ENCODE measurements at regions not wholly inside any gene's neighbourhood (a gene's known extent, or its start where the extent isn't known, plus 50 kb on each side); places are given as distances from the start of the nearest gene placed in this dataset.

DNA sequence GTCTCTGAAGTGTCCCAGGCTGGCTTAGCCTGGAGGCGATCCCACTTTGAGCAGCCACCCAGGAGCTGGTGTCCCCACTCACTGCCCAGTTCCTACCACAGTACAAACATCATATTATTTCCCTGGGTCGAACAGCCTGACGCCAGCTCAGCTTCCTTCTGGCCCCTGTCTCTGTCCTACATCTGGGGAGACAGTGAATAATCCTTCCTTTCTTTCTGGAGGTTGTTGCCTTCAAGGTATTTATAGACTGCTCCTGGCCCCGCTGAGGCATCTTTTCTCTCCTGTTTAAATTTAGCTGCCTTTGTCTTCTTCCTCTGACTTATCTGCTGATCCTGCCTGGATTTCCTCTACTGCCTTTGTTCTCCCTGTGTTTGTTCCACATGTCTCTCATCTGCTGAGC, 56.8 kb upstream of the LRRC55 start:
- no peak overlapping the region for H3K4me3 ChIP-seq (ENCODE audit: low read depth, low read length)
- no peak for TF ChIP-seq CTCF (IDR thresholded peaks at IDR 0.05; ENCODE audit: low read depth, low read length, missing control alignments)
- no peak for DNase-seq (ENCODE audit: low read depth)
- in situ Hi-C loops (cut with HindIII; ENCODE audit: low sequenced_read_pairs): no loop called here

DNA sequence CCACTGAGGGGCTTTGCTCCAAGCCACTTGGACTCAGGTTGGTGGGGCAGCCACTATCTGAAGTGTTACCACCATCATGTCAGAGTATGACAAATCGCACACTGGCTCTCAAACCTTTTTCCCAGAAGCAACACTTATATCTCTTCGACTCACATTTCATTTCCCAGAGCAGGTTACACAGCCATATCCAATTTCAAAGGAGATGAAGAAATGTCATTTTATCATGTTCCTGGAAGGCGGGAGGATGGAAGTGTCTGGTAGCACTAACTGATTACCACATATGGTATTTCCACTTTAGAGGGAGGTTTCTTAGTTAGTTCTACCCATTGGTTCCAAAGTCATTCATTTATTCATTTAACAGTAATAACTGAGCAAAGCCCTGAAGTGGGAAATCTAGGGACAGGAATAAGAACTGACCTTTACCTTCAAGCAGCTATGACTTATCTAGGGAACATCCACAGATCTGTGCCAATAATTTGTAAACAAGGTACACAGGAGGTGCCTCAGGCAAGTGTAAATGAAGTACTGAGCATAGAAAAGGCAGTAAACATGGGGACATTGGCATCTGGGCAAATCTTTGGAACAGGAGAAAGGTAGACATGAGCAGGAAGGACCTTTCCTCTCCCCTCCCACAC, 54.9 kb upstream of the LRRC55 start:
- in situ Hi-C loops (cut with HindIII; ENCODE audit: low sequenced_read_pairs): no loop called here
- no peak for DNase-seq (ENCODE audit: low read depth)
- H3K4me3 ChIP-seq (ENCODE audit: low read depth, low read length): no peak overlapping the region
- TF ChIP-seq CTCF (IDR thresholded peaks at IDR 0.05; ENCODE audit: low read depth, low read length, missing control alignments): no peak

DNA sequence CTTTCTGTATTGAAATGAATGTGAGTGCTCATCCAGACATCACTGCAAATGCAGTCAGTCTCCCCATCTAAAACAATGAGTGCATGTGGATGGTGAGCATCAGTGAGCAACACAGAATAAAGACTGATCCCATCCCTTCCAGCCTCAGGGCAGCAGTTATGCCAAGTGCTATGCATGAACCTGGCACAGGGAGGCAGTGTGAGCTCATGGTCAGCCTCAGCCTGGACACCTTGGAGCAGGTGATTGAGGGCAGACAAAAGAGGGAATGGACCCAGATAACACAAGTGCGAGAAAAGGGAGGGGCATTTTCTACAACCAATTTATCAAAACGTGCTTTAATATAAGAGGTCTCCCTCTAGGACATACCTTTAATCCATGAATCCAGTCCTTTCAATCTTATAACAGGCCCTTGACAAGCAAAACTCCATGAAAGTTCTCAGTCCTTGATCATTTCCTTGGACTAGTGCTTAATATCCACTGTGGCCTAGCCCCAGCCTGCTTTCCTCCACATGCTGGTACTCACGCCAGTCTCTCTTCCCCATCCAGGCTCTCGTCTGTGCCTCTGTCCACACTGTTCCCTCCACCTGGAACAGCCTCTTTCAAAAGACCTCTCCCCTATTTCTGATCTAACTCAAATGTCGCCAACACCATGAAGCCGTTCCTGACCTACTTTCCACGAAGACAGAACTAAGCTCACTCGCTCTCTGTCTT, 50.5 kb upstream of the LRRC55 start:
- in situ Hi-C loops (cut with HindIII; ENCODE audit: low sequenced_read_pairs): loop anchor here (5.0 kb wide), 1 partner anchor 101 kb away; no protein-coding TSS in a partner anchor
- peak; percentile 44 for TF ChIP-seq CTCF (IDR thresholded peaks at IDR 0.05; ENCODE audit: low read depth, low read length, missing control alignments)
- DNase-seq (ENCODE audit: low read depth): no peak
- no peak overlapping the region for H3K4me3 ChIP-seq (ENCODE audit: low read depth, low read length)

All from astrocyte of the cerebellum (primary cell).